ENCODE measurements at regions not wholly inside any gene's neighbourhood (a gene's known extent, or its start where the extent isn't known, plus 50 kb on each side); places are given as distances from the start of the nearest gene placed in this dataset.

- no peaks in the 10 kb centered on the region for H3K9me3 ChIP-seq (ENCODE audit: control insufficient read depth, insufficient read depth, low read depth, low read length)
- no peak overlapping the region for H3K9ac ChIP-seq (ENCODE audit: low read length)
- no peak overlapping the region for H3K27ac ChIP-seq (ENCODE audit: low read depth, low read length)
- H3K36me3 ChIP-seq (ENCODE audit: control insufficient read depth, insufficient read depth, low read length): no peaks in the 10 kb centered on the region
- H3K4me3 ChIP-seq (ENCODE audit: low read depth, low read length): no peak overlapping the region
- no peaks in the 10 kb centered on the region for H3K27me3 ChIP-seq (ENCODE audit: control insufficient read depth, insufficient read depth, low read length)
- H3K4me1 ChIP-seq (ENCODE audit: control insufficient read depth, insufficient read depth, low read length): no peaks in the 10 kb centered on the region
Measured at GRCh38 chr4:31548021-31548420, 827.9 kb downstream of the PCDH7 start.

DNA sequence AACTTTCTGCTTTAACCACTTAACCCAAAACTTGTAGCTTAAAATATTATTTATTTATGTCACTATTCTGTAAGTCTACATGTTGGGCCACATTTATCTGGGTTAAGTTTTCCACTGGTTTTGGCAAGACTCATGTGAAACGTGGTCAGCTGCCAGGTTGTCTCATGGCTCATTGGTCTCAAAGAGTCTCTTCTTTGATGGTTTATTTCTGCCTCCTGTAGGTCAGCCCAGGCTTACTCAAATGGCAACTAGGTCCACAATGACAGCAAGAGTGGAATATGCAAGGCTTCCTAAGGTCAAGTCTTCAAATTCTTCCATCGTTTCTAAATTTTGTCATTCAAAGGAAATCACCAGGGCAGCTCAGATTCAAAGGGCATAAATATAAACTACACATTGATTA lies 828.7 kb downstream of the PCDH7 start:
- no peaks in the 10 kb centered on the region for H3K4me1 ChIP-seq (ENCODE audit: control insufficient read depth, insufficient read depth, low read length)
- H3K9ac ChIP-seq (ENCODE audit: low read length): no peak overlapping the region
- no peaks in the 10 kb centered on the region for H3K27me3 ChIP-seq (ENCODE audit: control insufficient read depth, insufficient read depth, low read length)
- H3K27ac ChIP-seq (ENCODE audit: low read depth, low read length): no peak overlapping the region
- H3K36me3 ChIP-seq (ENCODE audit: control insufficient read depth, insufficient read depth, low read length): no peaks in the 10 kb centered on the region
- H3K9me3 ChIP-seq (ENCODE audit: control insufficient read depth, insufficient read depth, low read depth, low read length): no peaks in the 10 kb centered on the region
- H3K4me3 ChIP-seq (ENCODE audit: low read depth, low read length): no peak overlapping the region

DNA sequence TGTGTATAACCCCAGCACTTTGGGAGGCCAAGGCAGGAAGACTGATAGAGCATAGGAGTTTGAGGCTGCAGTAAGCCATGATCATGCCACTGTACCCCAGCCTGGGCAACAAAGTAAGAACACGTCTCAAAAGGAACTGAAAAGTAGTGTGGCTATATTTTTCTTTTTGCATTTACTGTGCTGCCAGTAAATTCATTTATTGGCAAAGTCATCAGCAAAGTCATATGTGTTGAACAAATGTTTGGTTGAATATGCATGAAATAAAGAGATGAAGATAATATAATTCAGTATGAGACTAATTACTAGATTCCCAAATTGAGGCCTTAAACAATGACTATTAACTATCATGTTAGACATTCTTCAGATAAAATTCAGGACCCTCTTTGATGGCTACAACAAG lies 829.1 kb downstream of the PCDH7 start:
- no peak overlapping the region for H3K4me3 ChIP-seq (ENCODE audit: low read depth, low read length)
- H3K9ac ChIP-seq (ENCODE audit: low read length): no peak overlapping the region
- H3K27me3 ChIP-seq (ENCODE audit: control insufficient read depth, insufficient read depth, low read length): no peaks in the 10 kb centered on the region
- no peaks in the 10 kb centered on the region for H3K4me1 ChIP-seq (ENCODE audit: control insufficient read depth, insufficient read depth, low read length)
- H3K9me3 ChIP-seq (ENCODE audit: control insufficient read depth, insufficient read depth, low read depth, low read length): no peaks in the 10 kb centered on the region
- H3K27ac ChIP-seq (ENCODE audit: low read depth, low read length): no peak overlapping the region
- no peaks in the 10 kb centered on the region for H3K36me3 ChIP-seq (ENCODE audit: control insufficient read depth, insufficient read depth, low read length)

GRCh38 chr4:31557437-31557836 lies 837.3 kb downstream of the PCDH7 start:
- H3K36me3 ChIP-seq (ENCODE audit: control insufficient read depth, insufficient read depth, low read length): no peaks in the 10 kb centered on the region
- no peak overlapping the region for H3K4me3 ChIP-seq (ENCODE audit: low read depth, low read length)
- no peaks in the 10 kb centered on the region for H3K27me3 ChIP-seq (ENCODE audit: control insufficient read depth, insufficient read depth, low read length)
- no peak overlapping the region for H3K27ac ChIP-seq (ENCODE audit: low read depth, low read length)
- H3K4me1 ChIP-seq (ENCODE audit: control insufficient read depth, insufficient read depth, low read length): no peaks in the 10 kb centered on the region
- H3K9me3 ChIP-seq (ENCODE audit: control insufficient read depth, insufficient read depth, low read depth, low read length): no peaks in the 10 kb centered on the region
- no peak overlapping the region for H3K9ac ChIP-seq (ENCODE audit: low read length)

GRCh38 chr4:31573554-31573953 lies 853.4 kb downstream of the PCDH7 start:
- Histone ChIP-seq H3K4me3 (ENCODE audit: low read depth, low read length) (no peak overlapping the region), H3K9me3 (ENCODE audit: control insufficient read depth, insufficient read depth, low read depth, low read length) (no peaks in the 10 kb centered on the region), H3K27me3 (ENCODE audit: control insufficient read depth, insufficient read depth, low read length) (no peaks in the 10 kb centered on the region)

GRCh38 chr4:31575504-31575903 lies 855.3 kb downstream of the PCDH7 start:
- H3K9me3 ChIP-seq (ENCODE audit: control insufficient read depth, insufficient read depth, low read depth, low read length): no peaks in the 10 kb centered on the region
- no peaks in the 10 kb centered on the region for H3K27me3 ChIP-seq (ENCODE audit: control insufficient read depth, insufficient read depth, low read length)
- H3K4me1 ChIP-seq (ENCODE audit: control insufficient read depth, insufficient read depth, low read length): peaks cover 9% of the 10 kb centered on the region
- no peak overlapping the region for H3K9ac ChIP-seq (ENCODE audit: low read length)
- no peak overlapping the region for H3K4me3 ChIP-seq (ENCODE audit: low read depth, low read length)
- no peak overlapping the region for H3K27ac ChIP-seq (ENCODE audit: low read depth, low read length)
- no peaks in the 10 kb centered on the region for H3K36me3 ChIP-seq (ENCODE audit: control insufficient read depth, insufficient read depth, low read length)

More at GRCh38 chr4:31573554-31573953, 853.4 kb downstream of the PCDH7 start:
- Histone ChIP-seq H3K9ac (ENCODE audit: low read length) (no peak overlapping the region), H3K4me1 (ENCODE audit: control insufficient read depth, insufficient read depth, low read length) (peaks cover 9% of the 10 kb centered on the region), H3K27ac (ENCODE audit: low read depth, low read length) (no peak overlapping the region), H3K36me3 (ENCODE audit: control insufficient read depth, insufficient read depth, low read length) (no peaks in the 10 kb centered on the region)

DNA sequence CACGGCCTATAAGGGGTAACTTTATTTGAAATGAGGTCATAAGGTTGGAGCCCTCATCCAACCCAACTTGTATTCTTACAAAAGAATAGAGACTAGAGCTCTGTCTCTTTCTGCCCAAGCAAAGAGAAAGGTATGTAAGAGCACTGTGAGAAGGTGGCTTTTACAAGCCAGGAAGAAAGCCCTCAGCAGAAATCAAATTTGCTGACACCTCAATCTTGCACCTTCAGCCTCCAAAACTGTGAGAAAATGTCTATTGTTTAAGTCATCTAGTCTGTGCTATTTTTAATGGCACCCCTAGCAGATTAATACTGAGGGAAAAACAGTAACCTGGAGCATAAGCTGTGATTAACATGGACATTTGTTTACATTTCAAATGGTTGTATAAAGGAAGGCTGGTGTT lies 860.7 kb downstream of the PCDH7 start:
- no peaks in the 10 kb centered on the region for H3K36me3 ChIP-seq (ENCODE audit: control insufficient read depth, insufficient read depth, low read length)
- H3K4me1 ChIP-seq (ENCODE audit: control insufficient read depth, insufficient read depth, low read length): peaks cover 3% of the 10 kb centered on the region; the same call in 1 of the 2 replicates
- H3K27ac ChIP-seq (ENCODE audit: low read depth, low read length): no peak overlapping the region
- H3K27me3 ChIP-seq (ENCODE audit: control insufficient read depth, insufficient read depth, low read length): no peaks in the 10 kb centered on the region
- H3K9me3 ChIP-seq (ENCODE audit: control insufficient read depth, insufficient read depth, low read depth, low read length): no peaks in the 10 kb centered on the region
- no peak overlapping the region for H3K4me3 ChIP-seq (ENCODE audit: low read depth, low read length)
- H3K9ac ChIP-seq (ENCODE audit: low read length): no peak overlapping the region

DNA sequence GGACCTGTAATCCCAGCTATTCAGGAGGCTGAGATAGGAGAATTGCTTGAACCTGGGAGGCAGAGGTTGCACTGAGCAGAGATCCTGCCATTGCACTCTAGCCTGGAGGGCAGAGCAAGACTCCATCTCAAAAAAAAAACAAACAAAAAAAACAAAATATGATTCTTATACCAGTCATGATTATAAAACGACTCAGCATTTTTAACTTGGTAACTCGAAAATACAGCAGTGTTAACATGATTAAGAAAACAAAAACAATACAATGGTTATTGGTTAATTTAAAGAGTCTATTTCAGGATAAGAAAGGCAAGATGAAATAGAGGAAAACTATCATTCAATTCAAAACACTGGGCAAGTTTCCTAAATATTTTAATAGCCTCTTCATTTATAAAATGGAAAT lies 865.3 kb downstream of the PCDH7 start:
- no peak overlapping the region for H3K9ac ChIP-seq (ENCODE audit: low read length)
- H3K27ac ChIP-seq (ENCODE audit: low read depth, low read length): no peak overlapping the region
- H3K9me3 ChIP-seq (ENCODE audit: control insufficient read depth, insufficient read depth, low read depth, low read length): no peaks in the 10 kb centered on the region
- H3K4me3 ChIP-seq (ENCODE audit: low read depth, low read length): no peak overlapping the region
- no peaks in the 10 kb centered on the region for H3K4me1 ChIP-seq (ENCODE audit: control insufficient read depth, insufficient read depth, low read length)
- H3K36me3 ChIP-seq (ENCODE audit: control insufficient read depth, insufficient read depth, low read length): no peaks in the 10 kb centered on the region
- no peaks in the 10 kb centered on the region for H3K27me3 ChIP-seq (ENCODE audit: control insufficient read depth, insufficient read depth, low read length)

- no peaks in the 10 kb centered on the region for H3K36me3 ChIP-seq (ENCODE audit: control insufficient read depth, insufficient read depth, low read length)
- H3K9me3 ChIP-seq (ENCODE audit: control insufficient read depth, insufficient read depth, low read depth, low read length): no peaks in the 10 kb centered on the region
- H3K9ac ChIP-seq (ENCODE audit: low read length): no peak overlapping the region
Measured at GRCh38 chr4:31592293-31592692, 872.1 kb downstream of the PCDH7 start.

GRCh38 chr4:31595496-31595895 lies 875.3 kb downstream of the PCDH7 start:
- Histone ChIP-seq H3K4me1 (ENCODE audit: control insufficient read depth, insufficient read depth, low read length) (no peaks in the 10 kb centered on the region), H3K4me3 (ENCODE audit: low read depth, low read length) (no peak overlapping the region), H3K9me3 (ENCODE audit: control insufficient read depth, insufficient read depth, low read depth, low read length) (no peaks in the 10 kb centered on the region), H3K36me3 (ENCODE audit: control insufficient read depth, insufficient read depth, low read length) (no peaks in the 10 kb centered on the region), H3K27ac (ENCODE audit: low read depth, low read length) (no peak overlapping the region), H3K27me3 (ENCODE audit: control insufficient read depth, insufficient read depth, low read length) (no peaks in the 10 kb centered on the region), H3K9ac (ENCODE audit: low read length) (no peak overlapping the region)

More at GRCh38 chr4:31592293-31592692, 872.1 kb downstream of the PCDH7 start:
- H3K27ac ChIP-seq (ENCODE audit: low read depth, low read length): no peak overlapping the region
- H3K4me1 ChIP-seq (ENCODE audit: control insufficient read depth, insufficient read depth, low read length): no peaks in the 10 kb centered on the region
- H3K4me3 ChIP-seq (ENCODE audit: low read depth, low read length): no peak overlapping the region
- H3K27me3 ChIP-seq (ENCODE audit: control insufficient read depth, insufficient read depth, low read length): no peaks in the 10 kb centered on the region

DNA sequence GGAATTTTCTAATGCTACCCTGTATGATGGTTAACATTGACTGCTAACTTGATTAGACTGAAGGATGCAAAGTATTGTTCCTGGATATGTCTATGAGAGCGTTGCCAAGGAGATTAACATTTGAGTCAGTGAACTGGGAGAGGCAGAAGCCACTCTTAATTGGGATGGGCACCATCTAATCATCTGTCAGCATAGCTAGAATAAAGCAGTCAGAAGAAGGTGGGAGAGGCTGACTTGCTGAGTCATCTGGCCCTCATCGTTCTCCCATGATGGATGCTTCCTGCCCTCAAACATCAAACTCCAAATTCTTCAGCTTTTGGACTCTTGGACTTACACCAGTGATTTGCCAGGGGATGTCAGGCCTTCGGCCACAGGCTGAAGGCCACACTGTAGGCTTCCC lies 878.5 kb downstream of the PCDH7 start:
- H3K27me3 ChIP-seq (ENCODE audit: control insufficient read depth, insufficient read depth, low read length): no peaks in the 10 kb centered on the region
- H3K9me3 ChIP-seq (ENCODE audit: control insufficient read depth, insufficient read depth, low read depth, low read length): no peaks in the 10 kb centered on the region
- H3K4me3 ChIP-seq (ENCODE audit: low read depth, low read length): no peak overlapping the region
- H3K4me1 ChIP-seq (ENCODE audit: control insufficient read depth, insufficient read depth, low read length): no peaks in the 10 kb centered on the region
- H3K27ac ChIP-seq (ENCODE audit: low read depth, low read length): no peak overlapping the region
- no peak overlapping the region for H3K9ac ChIP-seq (ENCODE audit: low read length)
- H3K36me3 ChIP-seq (ENCODE audit: control insufficient read depth, insufficient read depth, low read length): no peaks in the 10 kb centered on the region

GRCh38 chr4:31601793-31602192 lies 881.6 kb downstream of the PCDH7 start:
- no peak overlapping the region for H3K27ac ChIP-seq (ENCODE audit: low read depth, low read length)
- no peak overlapping the region for H3K4me3 ChIP-seq (ENCODE audit: low read depth, low read length)
- no peaks in the 10 kb centered on the region for H3K27me3 ChIP-seq (ENCODE audit: control insufficient read depth, insufficient read depth, low read length)
- H3K36me3 ChIP-seq (ENCODE audit: control insufficient read depth, insufficient read depth, low read length): no peaks in the 10 kb centered on the region
- no peaks in the 10 kb centered on the region for H3K9me3 ChIP-seq (ENCODE audit: control insufficient read depth, insufficient read depth, low read depth, low read length)
- no peaks in the 10 kb centered on the region for H3K4me1 ChIP-seq (ENCODE audit: control insufficient read depth, insufficient read depth, low read length)
- no peak overlapping the region for H3K9ac ChIP-seq (ENCODE audit: low read length)
